ENCODE measurements at regions not wholly inside any gene's neighbourhood (a gene's known extent, or its start where the extent isn't known, plus 50 kb on each side); places are given as distances from the start of the nearest gene placed in this dataset.

GRCh38 chr6:6891949-6892461 lies 215.8 kb upstream of the RREB1 start:
- no peak for TF ChIP-seq CTCF (IDR thresholded peaks at IDR 0.05; ENCODE audit: low read length, missing control alignments)
- DNase-seq (ENCODE audit: low read depth) = no peak
- no peak overlapping the region for H3K4me3 ChIP-seq (replicated peaks; ENCODE audit: low read depth, low read length)

- no peak overlapping the region for H3K4me3 ChIP-seq (replicated peaks; ENCODE audit: low read depth, low read length)
- DNase-seq (ENCODE audit: low read depth) = no peak
- TF ChIP-seq CTCF (IDR thresholded peaks at IDR 0.05; ENCODE audit: low read length, missing control alignments) = no peak
Measured at GRCh38 chr6:6892744-6893583, 214.8 kb upstream of the RREB1 start.

GRCh38 chr6:6893701-6894100 lies 214.1 kb upstream of the RREB1 start:
- no peak overlapping the region for H3K4me3 ChIP-seq (replicated peaks; ENCODE audit: low read depth, low read length)
- no peak for DNase-seq (ENCODE audit: low read depth)
- no peak for TF ChIP-seq CTCF (IDR thresholded peaks at IDR 0.05; ENCODE audit: low read length, missing control alignments)

GRCh38 chr6:6895929-6896328 lies 211.8 kb upstream of the RREB1 start:
- H3K4me3 ChIP-seq (replicated peaks; ENCODE audit: low read depth, low read length) = no peak overlapping the region
- no peak for TF ChIP-seq CTCF (IDR thresholded peaks at IDR 0.05; ENCODE audit: low read length, missing control alignments)
- no peak for DNase-seq (ENCODE audit: low read depth)

GRCh38 chr6:6897140-6897539 lies 210.6 kb upstream of the RREB1 start:
- no peak for DNase-seq (ENCODE audit: low read depth)
- H3K4me3 ChIP-seq (replicated peaks; ENCODE audit: low read depth, low read length) = no peak overlapping the region
- no peak for TF ChIP-seq CTCF (IDR thresholded peaks at IDR 0.05; ENCODE audit: low read length, missing control alignments)

GRCh38 chr6:6900569-6901204 lies 207.1 kb upstream of the RREB1 start:
- TF ChIP-seq CTCF (IDR thresholded peaks at IDR 0.05; ENCODE audit: low read length, missing control alignments) = no peak
- no peak overlapping the region for H3K4me3 ChIP-seq (replicated peaks; ENCODE audit: low read depth, low read length)
- no peak for DNase-seq (ENCODE audit: low read depth)

All from fibroblast of pulmonary artery (primary cell).